ENCODE measurements at regions not wholly inside any gene's neighbourhood (a gene's known extent, or its start where the extent isn't known, plus 50 kb on each side); places are given as distances from the start of the nearest gene placed in this dataset.

DNA sequence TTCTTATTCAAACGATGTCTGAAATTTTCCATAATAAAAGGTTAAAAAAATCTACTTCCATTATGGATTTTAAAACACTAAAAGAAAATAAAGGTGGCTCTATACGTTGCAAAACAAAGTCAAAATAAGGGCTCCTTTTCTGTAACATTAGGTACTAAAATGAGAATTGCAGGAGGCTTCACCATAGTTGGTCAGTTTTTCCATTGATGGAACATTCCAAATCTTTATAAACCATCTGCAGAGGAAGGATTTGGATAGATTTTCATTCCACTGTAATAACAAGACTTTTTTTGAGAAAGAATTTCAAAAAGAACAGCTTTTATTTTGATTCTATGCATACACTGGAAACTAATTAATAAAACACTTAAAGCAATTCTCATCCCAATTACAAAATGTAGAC lies 145.6 kb downstream of the LURAP1L start:
- ATAC-seq = no peak
- ChIA-PET POLR2A (no interaction called here), CTCF (no interaction called here)
- DNase-seq (ENCODE audit: low spot score) = no peak
- TF ChIP-seq ELF4 (CRISPR knock-in tag; IDR thresholded peaks at IDR 0.05; ENCODE audit: low read depth) (no peak), NR1H2 (CRISPR knock-in tag; IDR thresholded peaks at IDR 0.05) (no peak), ZNF396 (CRISPR knock-in tag; IDR thresholded peaks at IDR 0.05; ENCODE audit: borderline replicate concordance) (no peak), TCF7 (CRISPR knock-in tag; IDR thresholded peaks at IDR 0.05; ENCODE audit: low read depth) (no peak), MXD4 (CRISPR knock-in tag; IDR thresholded peaks at IDR 0.05; ENCODE audit: borderline replicate concordance) (no peak), ZNF121 (CRISPR knock-in tag; IDR thresholded peaks at IDR 0.05) (no peak), RORB (CRISPR knock-in tag; IDR thresholded peaks at IDR 0.05) (no peak), PREB (CRISPR knock-in tag; IDR thresholded peaks at IDR 0.05; ENCODE audit: borderline replicate concordance) (no peak), SP1 (CRISPR knock-in tag; conservative IDR thresholded peaks at IDR 0.05) (no peak), MYBL2 (CRISPR knock-in tag; IDR thresholded peaks at IDR 0.05) (no peak), CREM (CRISPR knock-in tag; IDR thresholded peaks at IDR 0.05) (no peak), GRHL2 (CRISPR knock-in tag; IDR thresholded peaks at IDR 0.05; ENCODE audit: insufficient replicate concordance, severe bottlenecking) (no peak)
- TF ChIP-seq, protein P1, sequence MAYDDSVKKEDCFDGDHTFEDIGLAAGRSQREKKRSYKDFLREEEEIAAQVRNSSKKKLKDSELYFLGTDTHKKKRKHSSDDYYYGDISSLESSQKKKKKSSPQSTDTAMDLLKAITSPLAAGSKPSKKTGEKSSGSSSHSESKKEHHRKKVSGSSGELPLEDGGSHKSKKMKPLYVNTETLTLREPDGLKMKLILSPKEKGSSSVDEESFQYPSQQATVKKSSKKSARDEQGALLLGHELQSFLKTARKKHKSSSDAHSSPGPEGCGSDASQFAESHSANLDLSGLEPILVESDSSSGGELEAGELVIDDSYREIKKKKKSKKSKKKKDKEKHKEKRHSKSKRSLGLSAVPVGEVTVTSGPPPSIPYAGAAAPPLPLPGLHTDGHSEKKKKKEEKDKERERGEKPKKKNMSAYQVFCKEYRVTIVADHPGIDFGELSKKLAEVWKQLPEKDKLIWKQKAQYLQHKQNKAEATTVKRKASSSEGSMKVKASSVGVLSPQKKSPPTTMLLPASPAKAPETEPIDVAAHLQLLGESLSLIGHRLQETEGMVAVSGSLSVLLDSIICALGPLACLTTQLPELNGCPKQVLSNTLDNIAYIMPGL (CRISPR knock-in tag; IDR thresholded peaks at IDR 0.05) = no peak
- TF ChIP-seq, protein P2, sequence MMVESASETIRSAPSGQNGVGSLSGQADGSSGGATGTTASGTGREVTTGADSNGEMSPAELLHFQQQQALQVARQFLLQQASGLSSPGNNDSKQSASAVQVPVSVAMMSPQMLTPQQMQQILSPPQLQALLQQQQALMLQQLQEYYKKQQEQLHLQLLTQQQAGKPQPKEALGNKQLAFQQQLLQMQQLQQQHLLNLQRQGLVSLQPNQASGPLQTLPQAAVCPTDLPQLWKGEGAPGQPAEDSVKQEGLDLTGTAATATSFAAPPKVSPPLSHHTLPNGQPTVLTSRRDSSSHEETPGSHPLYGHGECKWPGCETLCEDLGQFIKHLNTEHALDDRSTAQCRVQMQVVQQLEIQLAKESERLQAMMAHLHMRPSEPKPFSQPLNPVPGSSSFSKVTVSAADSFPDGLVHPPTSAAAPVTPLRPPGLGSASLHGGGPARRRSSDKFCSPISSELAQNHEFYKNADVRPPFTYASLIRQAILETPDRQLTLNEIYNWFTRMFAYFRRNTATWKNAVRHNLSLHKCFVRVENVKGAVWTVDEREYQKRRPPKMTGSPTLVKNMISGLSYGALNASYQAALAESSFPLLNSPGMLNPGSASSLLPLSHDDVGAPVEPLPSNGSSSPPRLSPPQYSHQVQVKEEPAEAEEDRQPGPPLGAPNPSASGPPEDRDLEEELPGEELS (CRISPR knock-in tag; IDR thresholded peaks at IDR 0.05) = no peak
- TF ChIP-seq, protein P3, sequence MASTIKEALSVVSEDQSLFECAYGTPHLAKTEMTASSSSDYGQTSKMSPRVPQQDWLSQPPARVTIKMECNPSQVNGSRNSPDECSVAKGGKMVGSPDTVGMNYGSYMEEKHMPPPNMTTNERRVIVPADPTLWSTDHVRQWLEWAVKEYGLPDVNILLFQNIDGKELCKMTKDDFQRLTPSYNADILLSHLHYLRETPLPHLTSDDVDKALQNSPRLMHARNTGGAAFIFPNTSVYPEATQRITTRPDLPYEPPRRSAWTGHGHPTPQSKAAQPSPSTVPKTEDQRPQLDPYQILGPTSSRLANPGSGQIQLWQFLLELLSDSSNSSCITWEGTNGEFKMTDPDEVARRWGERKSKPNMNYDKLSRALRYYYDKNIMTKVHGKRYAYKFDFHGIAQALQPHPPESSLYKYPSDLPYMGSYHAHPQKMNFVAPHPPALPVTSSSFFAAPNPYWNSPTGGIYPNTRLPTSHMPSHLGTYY (CRISPR knock-in tag; IDR thresholded peaks at IDR 0.05) = no peak
- H3K27me3 Mint-ChIP-seq (ENCODE audit: low read depth) = no peaks in the 10 kb centered on the region
- no peak overlapping the region for H3K4me3 Mint-ChIP-seq
- no peaks in the 10 kb centered on the region for H3K36me3 Mint-ChIP-seq
- H3K4me1 Mint-ChIP-seq = peaks cover 26% of the 10 kb centered on the region
- H3K9me3 Mint-ChIP-seq = 0 out of 2 replicates have a peak, but pooled peaks cover 5% of the 10 kb centered on the region
- H3K27ac Mint-ChIP-seq = no peak overlapping the region

DNA sequence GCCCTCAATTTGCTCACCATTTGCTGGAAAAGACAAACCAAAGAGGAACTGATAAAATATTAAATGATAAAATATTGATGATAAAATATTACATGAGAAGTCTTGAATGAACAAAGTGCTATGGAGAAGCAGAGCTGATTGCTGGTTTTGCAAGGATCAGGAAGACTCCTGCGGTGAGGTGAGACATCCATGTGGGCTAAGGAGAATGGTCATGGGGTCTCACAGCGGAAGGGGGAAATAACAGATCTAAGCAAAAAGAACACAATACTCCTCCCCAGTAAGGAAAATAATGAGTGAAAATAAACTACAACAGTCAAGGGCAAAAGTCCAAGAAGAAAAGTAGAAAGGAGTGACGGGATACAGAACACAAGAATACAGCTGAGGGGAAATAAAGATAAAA lies 146.8 kb downstream of the LURAP1L start:
- TF ChIP-seq RELA (CRISPR knock-in tag; IDR thresholded peaks at IDR 0.05; ENCODE audit: borderline replicate concordance) (no peak), OVOL2 (CRISPR knock-in tag; IDR thresholded peaks at IDR 0.05; ENCODE audit: borderline replicate concordance) (no peak), ZNF121 (CRISPR knock-in tag; IDR thresholded peaks at IDR 0.05) (no peak), MXD4 (CRISPR knock-in tag; IDR thresholded peaks at IDR 0.05; ENCODE audit: borderline replicate concordance) (no peak), ZBTB21 (CRISPR knock-in tag; IDR thresholded peaks at IDR 0.05; ENCODE audit: borderline replicate concordance) (no peak), STAT6 (CRISPR knock-in tag; conservative IDR thresholded peaks at IDR 0.05; ENCODE audit: low read depth) (no peak)
- TF ChIP-seq, protein P4, sequence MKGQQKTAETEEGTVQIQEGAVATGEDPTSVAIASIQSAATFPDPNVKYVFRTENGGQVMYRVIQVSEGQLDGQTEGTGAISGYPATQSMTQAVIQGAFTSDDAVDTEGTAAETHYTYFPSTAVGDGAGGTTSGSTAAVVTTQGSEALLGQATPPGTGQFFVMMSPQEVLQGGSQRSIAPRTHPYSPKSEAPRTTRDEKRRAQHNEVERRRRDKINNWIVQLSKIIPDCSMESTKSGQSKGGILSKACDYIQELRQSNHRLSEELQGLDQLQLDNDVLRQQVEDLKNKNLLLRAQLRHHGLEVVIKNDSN (CRISPR knock-in tag; IDR thresholded peaks at IDR 0.05) = no peak
- TF ChIP-seq, protein P1 (CRISPR knock-in tag; IDR thresholded peaks at IDR 0.05) = no peak
- peaks cover 19% of the 10 kb centered on the region for H3K4me1 Mint-ChIP-seq
- no peak overlapping the region for H3K27ac Mint-ChIP-seq
- ATAC-seq = no peak
- no peak overlapping the region for H3K4me3 Mint-ChIP-seq
- H3K9me3 Mint-ChIP-seq = 0 out of 2 replicates have a peak, but pooled peaks cover 5% of the 10 kb centered on the region
- H3K36me3 Mint-ChIP-seq = no peaks in the 10 kb centered on the region
- ChIA-PET CTCF (no interaction called here), POLR2A (no interaction called here)
- no peak for DNase-seq (ENCODE audit: low spot score)
- no peaks in the 10 kb centered on the region for H3K27me3 Mint-ChIP-seq (ENCODE audit: low read depth)

All from WTC11 (cell line).